ENCODE measurements at regions not wholly inside any gene's neighbourhood (a gene's known extent, or its start where the extent isn't known, plus 50 kb on each side); places are given as distances from the start of the nearest gene placed in this dataset.

DNA sequence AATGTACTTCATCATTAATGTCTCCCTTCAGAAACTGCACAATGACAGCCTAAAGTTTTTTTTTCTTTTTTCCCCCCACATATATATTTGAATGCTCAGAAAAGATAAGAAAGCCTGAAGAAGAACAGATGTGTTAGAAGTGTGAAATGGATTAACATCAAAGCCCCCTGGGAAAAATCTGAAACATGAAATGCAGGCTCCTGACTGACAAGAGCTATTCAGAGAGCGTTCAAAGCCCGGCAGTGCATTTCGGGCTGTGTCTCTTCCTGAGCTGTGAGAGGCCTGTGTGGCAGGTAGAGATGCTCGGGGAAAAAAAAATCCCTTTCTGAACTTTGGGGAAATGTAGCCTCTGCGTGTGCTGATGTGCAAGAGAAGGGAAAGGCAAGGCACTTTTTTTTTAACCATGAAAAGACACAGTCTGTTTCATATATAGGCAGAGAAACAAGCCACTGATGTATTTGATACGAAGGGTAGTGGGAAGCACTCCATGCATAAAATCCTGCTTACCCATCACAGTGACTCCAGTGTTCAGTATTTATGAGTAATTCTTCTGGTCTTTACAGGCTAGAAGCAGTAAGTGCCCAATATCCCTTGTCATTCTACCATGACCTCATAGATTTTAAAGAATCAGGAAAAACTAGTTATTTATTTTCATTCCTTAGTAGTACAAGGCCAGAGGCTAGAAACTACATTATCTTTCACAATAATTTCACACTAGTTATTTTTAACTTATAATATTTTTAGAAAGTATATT is 1574.2 kb upstream of the PIK3C3 start:
- H3K27me3 ChIP-seq = no peaks in the 10 kb centered on the region
- DNase-seq (ENCODE audit: low spot score in 2 of 2) = no peak
- TF ChIP-seq, protein P1, sequence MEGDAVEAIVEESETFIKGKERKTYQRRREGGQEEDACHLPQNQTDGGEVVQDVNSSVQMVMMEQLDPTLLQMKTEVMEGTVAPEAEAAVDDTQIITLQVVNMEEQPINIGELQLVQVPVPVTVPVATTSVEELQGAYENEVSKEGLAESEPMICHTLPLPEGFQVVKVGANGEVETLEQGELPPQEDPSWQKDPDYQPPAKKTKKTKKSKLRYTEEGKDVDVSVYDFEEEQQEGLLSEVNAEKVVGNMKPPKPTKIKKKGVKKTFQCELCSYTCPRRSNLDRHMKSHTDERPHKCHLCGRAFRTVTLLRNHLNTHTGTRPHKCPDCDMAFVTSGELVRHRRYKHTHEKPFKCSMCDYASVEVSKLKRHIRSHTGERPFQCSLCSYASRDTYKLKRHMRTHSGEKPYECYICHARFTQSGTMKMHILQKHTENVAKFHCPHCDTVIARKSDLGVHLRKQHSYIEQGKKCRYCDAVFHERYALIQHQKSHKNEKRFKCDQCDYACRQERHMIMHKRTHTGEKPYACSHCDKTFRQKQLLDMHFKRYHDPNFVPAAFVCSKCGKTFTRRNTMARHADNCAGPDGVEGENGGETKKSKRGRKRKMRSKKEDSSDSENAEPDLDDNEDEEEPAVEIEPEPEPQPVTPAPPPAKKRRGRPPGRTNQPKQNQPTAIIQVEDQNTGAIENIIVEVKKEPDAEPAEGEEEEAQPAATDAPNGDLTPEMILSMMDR (IDR thresholded peaks at IDR 0.05) = no peak
- TF ChIP-seq EP300 (IDR thresholded peaks at IDR 0.05) = no peak
- no peak for TF ChIP-seq POLR2A (IDR thresholded peaks at IDR 0.05)
- TF ChIP-seq POLR2AphosphoS5 (IDR thresholded peaks at IDR 0.05) = no peak
- no peaks in the 10 kb centered on the region for H3K4me1 ChIP-seq
- H3K9me3 ChIP-seq = no peaks in the 10 kb centered on the region
- no peak overlapping the region for H3K4me3 ChIP-seq
- no peaks in the 10 kb centered on the region for H3K36me3 ChIP-seq
- WGBS = 53% methylated on average over 6 of the region's 6 CpGs
- H3K27ac ChIP-seq = no peak overlapping the region

DNA sequence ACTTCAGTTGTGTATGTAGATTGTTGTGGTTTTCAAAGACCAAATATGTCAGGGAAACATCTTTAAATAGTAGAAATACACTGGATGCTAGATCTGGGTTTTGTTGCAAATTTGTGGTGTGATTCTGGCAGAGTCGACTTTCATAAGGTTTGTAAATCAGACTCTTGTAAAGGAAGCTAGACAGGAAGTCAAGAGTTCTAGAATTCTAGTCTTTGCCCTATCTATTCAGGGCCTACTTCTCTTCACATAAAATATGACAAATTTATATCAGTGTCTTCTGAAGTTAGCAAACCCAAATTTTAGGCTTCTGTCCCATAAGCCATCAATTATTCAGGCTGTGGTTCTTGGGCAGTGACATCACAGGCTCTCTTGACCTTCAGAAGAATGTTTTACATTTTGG is 1579.2 kb upstream of the PIK3C3 start:
- H3K4me3 ChIP-seq = no peak overlapping the region
- no peaks in the 10 kb centered on the region for H3K9me3 ChIP-seq
- DNase-seq (ENCODE audit: low spot score in 2 of 2) = no peak
- TF ChIP-seq POLR2A (IDR thresholded peaks at IDR 0.05) (no peak), EP300 (IDR thresholded peaks at IDR 0.05) (no peak), POLR2AphosphoS5 (IDR thresholded peaks at IDR 0.05) (no peak)
- TF ChIP-seq, protein P1 (IDR thresholded peaks at IDR 0.05) = no peak
- H3K4me1 ChIP-seq = no peaks in the 10 kb centered on the region
- no peaks in the 10 kb centered on the region for H3K36me3 ChIP-seq
- no peak overlapping the region for H3K27ac ChIP-seq
- 61% methylated on average over 1 of the region's 1 CpG for WGBS
- H3K27me3 ChIP-seq = no peaks in the 10 kb centered on the region

DNA sequence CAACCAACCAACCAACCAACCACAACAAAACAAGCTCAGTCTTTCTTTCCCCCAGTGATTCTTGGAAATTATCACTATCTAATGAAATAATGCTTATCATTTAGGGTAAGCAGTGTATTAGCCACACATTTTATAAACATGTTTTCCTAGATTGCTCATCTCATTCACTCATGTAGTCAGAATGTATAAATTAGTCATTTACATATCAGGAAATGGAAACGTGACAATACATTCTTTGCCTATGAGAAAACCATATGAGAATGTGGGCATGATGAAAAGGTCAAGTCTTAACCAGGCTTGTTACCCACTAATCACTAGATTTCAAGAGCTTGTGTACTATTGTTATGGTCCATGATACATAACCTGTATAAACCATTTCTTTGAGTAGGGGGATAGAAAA is 1583.4 kb upstream of the PIK3C3 start:
- no peaks in the 10 kb centered on the region for H3K27me3 ChIP-seq
- H3K36me3 ChIP-seq = no peaks in the 10 kb centered on the region
- H3K4me1 ChIP-seq = no peaks in the 10 kb centered on the region
- no peak for DNase-seq (ENCODE audit: low spot score in 2 of 2)
- no peak overlapping the region for H3K27ac ChIP-seq
- no peak overlapping the region for H3K4me3 ChIP-seq
- TF ChIP-seq POLR2AphosphoS5 (IDR thresholded peaks at IDR 0.05) (no peak), EP300 (IDR thresholded peaks at IDR 0.05) (no peak), POLR2A (IDR thresholded peaks at IDR 0.05) (no peak)
- TF ChIP-seq, protein P1 (IDR thresholded peaks at IDR 0.05) = no peak
- 25% methylated on average over 1 of the region's 1 CpG for WGBS
- no peaks in the 10 kb centered on the region for H3K9me3 ChIP-seq

DNA sequence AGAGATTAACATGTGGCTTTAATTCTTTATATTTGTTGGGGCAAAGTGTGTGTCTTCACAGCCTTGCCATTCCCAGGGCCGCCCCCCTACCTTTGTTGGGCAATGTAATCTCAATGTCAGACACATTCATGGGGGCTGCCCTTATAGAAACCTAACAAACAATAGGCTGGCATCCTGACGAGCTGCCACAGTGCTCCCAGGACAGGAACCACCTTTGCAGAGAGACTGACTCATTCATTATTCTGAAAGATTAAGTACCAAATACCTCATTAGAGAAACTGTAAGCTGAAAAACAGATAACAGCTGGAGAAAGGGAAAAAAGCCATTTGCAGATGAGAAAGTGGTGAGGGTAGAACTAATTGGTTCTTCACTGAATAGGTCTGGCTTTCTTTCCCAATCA is 1587.5 kb upstream of the PIK3C3 start:
- Histone ChIP-seq H3K27ac (no peak overlapping the region), H3K4me3 (no peak overlapping the region), H3K27me3 (no peaks in the 10 kb centered on the region), H3K9me3 (no peaks in the 10 kb centered on the region), H3K4me1 (no peaks in the 10 kb centered on the region), H3K36me3 (no peaks in the 10 kb centered on the region)
- no peak for DNase-seq (ENCODE audit: low spot score in 2 of 2)
- TF ChIP-seq POLR2A (IDR thresholded peaks at IDR 0.05) (no peak), POLR2AphosphoS5 (IDR thresholded peaks at IDR 0.05) (no peak), EP300 (IDR thresholded peaks at IDR 0.05) (no peak)
- 71% methylated on average over 2 of the region's 2 CpGs for WGBS

DNA sequence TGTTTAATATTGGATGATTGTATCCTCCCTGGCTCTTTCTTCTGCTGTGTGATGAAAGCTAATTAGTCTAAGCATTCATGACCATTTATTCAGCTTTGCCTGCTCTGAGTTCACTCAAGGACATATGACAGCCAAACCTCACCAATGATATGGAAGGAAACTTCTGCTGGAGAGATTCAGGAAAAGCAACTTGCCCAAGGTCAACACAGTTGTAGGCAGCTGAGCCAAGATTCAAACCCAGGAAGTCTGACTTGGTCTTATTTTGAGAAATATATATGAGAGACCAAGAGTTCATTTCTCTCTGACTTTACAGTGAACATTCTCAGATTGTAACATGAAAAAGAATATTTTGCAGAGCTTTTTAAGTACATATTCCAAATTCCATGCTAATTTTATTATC is 1588.5 kb upstream of the PIK3C3 start:
- no peaks in the 10 kb centered on the region for H3K9me3 ChIP-seq
- H3K27ac ChIP-seq = no peak overlapping the region
- no peak for DNase-seq (ENCODE audit: low spot score in 2 of 2)
- no peaks in the 10 kb centered on the region for H3K4me1 ChIP-seq
- no peak for TF ChIP-seq POLR2A (IDR thresholded peaks at IDR 0.05)
- TF ChIP-seq EP300 (IDR thresholded peaks at IDR 0.05) = no peak
- no peaks in the 10 kb centered on the region for H3K36me3 ChIP-seq
- H3K4me3 ChIP-seq = no peak overlapping the region
- no peaks in the 10 kb centered on the region for H3K27me3 ChIP-seq

DNA sequence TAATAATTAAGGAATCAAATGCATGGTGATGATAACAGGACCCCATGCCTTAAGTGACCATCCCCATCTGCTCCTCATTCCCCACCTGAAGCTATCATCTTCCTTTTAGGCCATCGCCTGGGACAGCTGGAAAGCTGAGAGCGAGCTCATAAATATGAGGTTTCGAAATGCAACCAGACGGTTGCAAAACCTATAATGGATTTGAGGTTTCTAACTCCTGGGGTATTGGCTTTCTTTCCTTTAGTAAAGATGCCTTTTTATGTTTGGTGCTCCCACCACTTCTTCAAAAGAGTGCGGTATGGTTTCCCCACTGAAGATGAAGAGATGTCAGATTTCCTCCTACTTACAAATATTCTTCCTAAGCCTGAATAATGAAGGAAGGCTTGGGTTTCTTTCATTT is 1589.5 kb upstream of the PIK3C3 start:
- H3K4me3 ChIP-seq = no peak overlapping the region
- no peak for DNase-seq (ENCODE audit: low spot score in 2 of 2)
- WGBS = 67% methylated on average over 5 of the region's 5 CpGs
- no peak overlapping the region for H3K27ac ChIP-seq
- no peaks in the 10 kb centered on the region for H3K27me3 ChIP-seq
- no peaks in the 10 kb centered on the region for H3K4me1 ChIP-seq
- TF ChIP-seq POLR2A (IDR thresholded peaks at IDR 0.05) (no peak), POLR2AphosphoS5 (IDR thresholded peaks at IDR 0.05) (no peak), EP300 (IDR thresholded peaks at IDR 0.05) (no peak)
- TF ChIP-seq, protein P1 (IDR thresholded peaks at IDR 0.05) = no peak
- no peaks in the 10 kb centered on the region for H3K9me3 ChIP-seq
- H3K36me3 ChIP-seq = no peaks in the 10 kb centered on the region
